B cell (primary cell): ENCODE measurements at regions not wholly inside any gene's neighbourhood (a gene's known extent, or its start where the extent isn't known, plus 50 kb on each side); places are given as distances from the start of the nearest gene placed in this dataset.

ENCODE experiments used
- EZH2 ChIP-seq: IDR thresholded peaks from 2 replicates; pipeline ENCODE4 v1.6.1; 2012; ENCODE audit warnings: borderline replicate concordance, low read depth, mild to moderate bottlenecking, moderate library complexity, low read length; ENCODE audit not compliant: insufficient read depth, poor library complexity, severe bottlenecking
- TF ChIP-seq, protein P1 (sequence below): fragments of 200-600 bp; IDR thresholded peaks from one replicate; pipeline ENCODE4 v1.8.0; 2022; ENCODE audit warnings: antibody characterized with exemption, mild to moderate bottlenecking

GRCh38 chr1:230584660-230585059, 57.6 kb upstream of the COG2 start:
- TF ChIP-seq, protein P1, sequence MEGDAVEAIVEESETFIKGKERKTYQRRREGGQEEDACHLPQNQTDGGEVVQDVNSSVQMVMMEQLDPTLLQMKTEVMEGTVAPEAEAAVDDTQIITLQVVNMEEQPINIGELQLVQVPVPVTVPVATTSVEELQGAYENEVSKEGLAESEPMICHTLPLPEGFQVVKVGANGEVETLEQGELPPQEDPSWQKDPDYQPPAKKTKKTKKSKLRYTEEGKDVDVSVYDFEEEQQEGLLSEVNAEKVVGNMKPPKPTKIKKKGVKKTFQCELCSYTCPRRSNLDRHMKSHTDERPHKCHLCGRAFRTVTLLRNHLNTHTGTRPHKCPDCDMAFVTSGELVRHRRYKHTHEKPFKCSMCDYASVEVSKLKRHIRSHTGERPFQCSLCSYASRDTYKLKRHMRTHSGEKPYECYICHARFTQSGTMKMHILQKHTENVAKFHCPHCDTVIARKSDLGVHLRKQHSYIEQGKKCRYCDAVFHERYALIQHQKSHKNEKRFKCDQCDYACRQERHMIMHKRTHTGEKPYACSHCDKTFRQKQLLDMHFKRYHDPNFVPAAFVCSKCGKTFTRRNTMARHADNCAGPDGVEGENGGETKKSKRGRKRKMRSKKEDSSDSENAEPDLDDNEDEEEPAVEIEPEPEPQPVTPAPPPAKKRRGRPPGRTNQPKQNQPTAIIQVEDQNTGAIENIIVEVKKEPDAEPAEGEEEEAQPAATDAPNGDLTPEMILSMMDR: no peak
- no peak for TF ChIP-seq EZH2
